GM23338 (cell line): ENCODE measurements at regions not wholly inside any gene's neighbourhood (a gene's known extent, or its start where the extent isn't known, plus 50 kb on each side); places are given as distances from the start of the nearest gene placed in this dataset.

Experiments used
- ATAC-seq: fragments of 200-7000 bp; cut with Tn5 transposase; 3 replicates; pipeline ENCODE4 v1.9.1; 2020
- DNase-seq: peaks from one replicate; pipeline ENCODE4 v3.0.0-alpha.2; 2015; ENCODE audit warnings: low spot score
- H2AFZ ChIP-seq: fragments of 200-600 bp; sonication (generic); 2 replicates; pipeline ENCODE4 v1.8.0; 2016; ENCODE audit warnings: antibody characterized with exemption, mild to moderate bottlenecking, moderate library complexity
- H3F3A ChIP-seq: fragments of 200-600 bp; sonication (generic); replicated peaks from 2 replicates; pipeline ENCODE4 v1.8.0; 2017; ENCODE audit warnings: antibody characterized with exemption, mixed run types, low read depth
- H3K27ac ChIP-seq: fragments of 200-600 bp; sonication (generic); 2 replicates; pipeline ENCODE4 v1.6.1; 2016; ENCODE audit warnings: low read depth
- H3K27me3 ChIP-seq: fragments of 200-600 bp; sonication (generic); 2 replicates; pipeline ENCODE4 v1.8.0; 2016; ENCODE audit warnings: mild to moderate bottlenecking, mixed run types, moderate library complexity; ENCODE audit not compliant: insufficient read depth
- H3K36me3 ChIP-seq: fragments of 200-600 bp; sonication (generic); 2 replicates; pipeline ENCODE4 v1.8.0; 2016; ENCODE audit warnings: mild to moderate bottlenecking; ENCODE audit not compliant: insufficient read depth
- H3K4me1 ChIP-seq: fragments of 200-600 bp; sonication (generic); 2 replicates; pipeline ENCODE4 v1.8.0; 2016; ENCODE audit warnings: mild to moderate bottlenecking, moderate library complexity; ENCODE audit not compliant: insufficient read depth
- H3K4me2 ChIP-seq: fragments of 200-600 bp; sonication (generic); 2 replicates; pipeline ENCODE4 v1.7.1; 2017; ENCODE audit warnings: mixed run types
- H3K4me3 ChIP-seq: fragments of 200-600 bp; sonication (generic); 2 replicates; pipeline ENCODE4 v1.6.1; 2016; ENCODE audit warnings: mixed run types
- H3K79me2 ChIP-seq: fragments of 200-600 bp; sonication (generic); replicated peaks from 2 replicates; pipeline ENCODE4 v1.8.0; 2017; ENCODE audit warnings: mild to moderate bottlenecking; ENCODE audit not compliant: insufficient read depth
- H3K9me2 ChIP-seq: fragments of 200-600 bp; sonication (generic); 2 replicates; pipeline ENCODE4 v1.8.0; 2017; ENCODE audit not compliant: insufficient read depth
- H4K20me1 ChIP-seq: fragments of 200-600 bp; sonication (generic); replicated peaks from 2 replicates; pipeline ENCODE4 v1.8.0; 2017; ENCODE audit warnings: mild to moderate bottlenecking; ENCODE audit not compliant: insufficient read depth
- H3K27ac Mint-ChIP-seq: 2 replicates; pipeline ENCODE4 v1.8.0; 2020; ENCODE audit warnings: inconsistent platforms, mild to moderate bottlenecking, moderate library complexity, mixed read lengths
- H3K27me3 Mint-ChIP-seq: 3 replicates; pipeline ENCODE4 v1.8.0; 2022; ENCODE audit warnings: low read depth, mild to moderate bottlenecking, moderate library complexity, mixed read lengths, inconsistent platforms; ENCODE audit not compliant: insufficient read depth, poor library complexity
- H3K36me3 Mint-ChIP-seq: 3 replicates; pipeline ENCODE4 v1.8.0; 2021; ENCODE audit warnings: low read depth, mild to moderate bottlenecking, inconsistent platforms, moderate library complexity, mixed read lengths
- H3K4me1 Mint-ChIP-seq: 3 replicates; pipeline ENCODE4 v1.8.0; 2020; ENCODE audit warnings: mild to moderate bottlenecking, inconsistent platforms, mixed read lengths
- H3K4me3 Mint-ChIP-seq: 3 replicates; pipeline ENCODE4 v1.8.0; 2021; ENCODE audit warnings: moderate library complexity, mild to moderate bottlenecking, inconsistent platforms, mixed read lengths
- H3K9me3 Mint-ChIP-seq: 3 replicates; pipeline ENCODE4 v1.8.0; 2020; ENCODE audit warnings: moderate library complexity, mild to moderate bottlenecking, inconsistent platforms, mixed read lengths
- CREB1 ChIP-seq: fragments of 250-450 bp; sonication (Bioruptor Pico); IDR thresholded peaks from 2 replicates; pipeline ENCODE4 v1.5.0; 2020; ENCODE audit warnings: low read depth, mild to moderate bottlenecking, moderate library complexity
- CTCF ChIP-seq, 2 experiments: fragments of 200-600 bp in 1 of 2; sonication (generic) in 1 of 2; conservative IDR thresholded peaks; 2 replicates each; pipeline versions ENCODE4 v1.5.1 to v1.6.1; 2016 to 2017; ENCODE audit warnings: antibody characterized with exemption in 2 of 2, low read depth in 2 of 2, mild to moderate bottlenecking in 2 of 2, moderate library complexity in 1 of 2
- ETS1 ChIP-seq: IDR thresholded peaks from 2 replicates; pipeline ENCODE4 v1.6.1; 2016; ENCODE audit warnings: antibody characterized with exemption
- EZH2 ChIP-seq: fragments of 200-600 bp; sonication (generic); IDR thresholded peaks from one replicate; pipeline ENCODE4 v1.8.0; 2017; ENCODE audit warnings: antibody characterized with exemption, mild to moderate bottlenecking, low read depth; ENCODE audit not compliant: unreplicated experiment
- EZH2phosphoT487 ChIP-seq: fragments of 200-600 bp; sonication (generic); IDR thresholded peaks from one replicate; pipeline ENCODE4 v1.8.1; 2018; ENCODE audit warnings: antibody characterized with exemption; ENCODE audit not compliant: unreplicated experiment
- JUNB ChIP-seq: IDR thresholded peaks from one replicate; pipeline ENCODE4 v1.6.1; 2016; ENCODE audit warnings: antibody characterized with exemption; ENCODE audit not compliant: unreplicated experiment
- NANOG ChIP-seq: IDR thresholded peaks from 2 replicates; pipeline ENCODE4 v1.6.1; 2016; ENCODE audit warnings: antibody characterized with exemption, borderline replicate concordance
- POLR2AphosphoS5 ChIP-seq: IDR thresholded peaks from 2 replicates; pipeline ENCODE4 v1.6.1; 2016; ENCODE audit warnings: antibody characterized with exemption, low read depth
- REST ChIP-seq: IDR thresholded peaks from one replicate; pipeline ENCODE4 v1.6.1; 2018; ENCODE audit warnings: antibody characterized with exemption; ENCODE audit not compliant: unreplicated experiment
- STAT1 ChIP-seq: IDR thresholded peaks from one replicate; pipeline ENCODE4 v1.6.1; 2016; ENCODE audit warnings: antibody characterized with exemption; ENCODE audit not compliant: unreplicated experiment
- ZNF114 ChIP-seq: fragments of 250-450 bp; sonication (Bioruptor Pico); IDR thresholded peaks from 2 replicates; pipeline ENCODE4 v1.5.0; 2020; ENCODE audit warnings: mild to moderate bottlenecking, moderate library complexity
- ZNF331 ChIP-seq: fragments of 250-450 bp; sonication (Bioruptor Pico); IDR thresholded peaks from 2 replicates; pipeline ENCODE4 v1.5.0; 2020; ENCODE audit warnings: low read depth, mild to moderate bottlenecking, moderate library complexity
- ZNF462 ChIP-seq: fragments of 250-450 bp; sonication (Bioruptor Pico); IDR thresholded peaks from 2 replicates; pipeline ENCODE4 v1.5.0; 2020; ENCODE audit warnings: mild to moderate bottlenecking, moderate library complexity

- Mint-ChIP-seq H3K27me3 (no peaks in the 10 kb centered on the region), H3K36me3 (no peaks in the 10 kb centered on the region)
- ATAC-seq = no peak
Observed at GRCh38 chr4:19720190-19720589, 531.5 kb upstream of the SLIT2 start.

More at GRCh38 chr4:19720190-19720589, 531.5 kb upstream of the SLIT2 start:
- no peaks in the 10 kb centered on the region for H4K20me1 ChIP-seq
- H3K79me2 ChIP-seq = no peaks in the 10 kb centered on the region
- H3K27ac ChIP-seq = no peak overlapping the region
- no peaks in the 10 kb centered on the region for H3F3A ChIP-seq
- H3K36me3 ChIP-seq = no peaks in the 10 kb centered on the region
- H2AFZ ChIP-seq = no peak overlapping the region
- H3K4me1 ChIP-seq = no peaks in the 10 kb centered on the region
- Mint-ChIP-seq H3K4me1 (no peaks in the 10 kb centered on the region), H3K9me3 (no peaks in the 10 kb centered on the region), H3K4me3 (no peak overlapping the region), H3K27ac (no peak overlapping the region)
- H3K9me2 ChIP-seq = 0 out of 2 replicates have a peak, but pooled peaks cover 4% of the 10 kb centered on the region
- TF ChIP-seq EZH2 (no peak), EZH2phosphoT487 (no peak), ETS1 (no peak), JUNB (no peak), CTCF (conservative IDR thresholded peaks at IDR 0.05; ENCODE audit: low read depth in 2 of 2) (no peak), NANOG (no peak), ZNF462 (CRISPR knock-in tag) (no peak), REST (no peak), ZNF331 (CRISPR knock-in tag) (no peak), CREB1 (no peak), POLR2AphosphoS5 (no peak), STAT1 (no peak), ZNF114 (CRISPR knock-in tag) (no peak)
- no peak overlapping the region for H3K4me2 ChIP-seq
- no peaks in the 10 kb centered on the region for H3K27me3 ChIP-seq
- no peak overlapping the region for H3K4me3 ChIP-seq
- no peak for DNase-seq
